Neuronal stem cell (in vitro differentiated cells): ENCODE measurements at regions not wholly inside any gene's neighbourhood (a gene's known extent, or its start where the extent isn't known, plus 50 kb on each side); places are given as distances from the start of the nearest gene placed in this dataset.

Source experiments
- DNase-seq: peaks from one replicate; pipeline ENCODE4 v3.0.0-alpha.2; 2013; ENCODE audit warnings: low spot score
- H2AFZ ChIP-seq: one replicate; pipeline ENCODE4 v1.6.1; 2013; ENCODE audit warnings: mild to moderate bottlenecking, low read length, inconsistent platforms
- H2AK5ac ChIP-seq: 2 replicates; pipeline ENCODE4 v1.6.1; 2013; ENCODE audit warnings: low read depth, mild to moderate bottlenecking, inconsistent platforms, low read length, moderate library complexity, mixed read lengths
- H2BK120ac ChIP-seq: 2 replicates; pipeline ENCODE4 v1.6.1; 2013; ENCODE audit warnings: low read depth, mild to moderate bottlenecking, inconsistent platforms, low read length, moderate library complexity, mixed read lengths
- H2BK12ac ChIP-seq: one replicate; pipeline ENCODE4 v1.6.1; 2013; ENCODE audit warnings: low read length, inconsistent platforms
- H2BK15ac ChIP-seq: 2 replicates; pipeline ENCODE4 v1.6.1; 2013; ENCODE audit warnings: mild to moderate bottlenecking, low read length, inconsistent platforms, mixed read lengths
- H2BK5ac ChIP-seq: one replicate; pipeline ENCODE4 v1.6.1; 2013; ENCODE audit warnings: inconsistent platforms, mild to moderate bottlenecking, low read length, moderate library complexity
- H3K14ac ChIP-seq: one replicate; pipeline ENCODE4 v1.6.1; 2013; ENCODE audit warnings: low read length, inconsistent platforms
- H3K18ac ChIP-seq: 2 replicates; pipeline ENCODE4 v1.6.1; 2013; ENCODE audit warnings: low read length, inconsistent platforms
- H3K23ac ChIP-seq: 2 replicates; pipeline ENCODE4 v1.6.1; 2013; ENCODE audit warnings: low read depth, mild to moderate bottlenecking, mixed read lengths, low read length, inconsistent platforms; ENCODE audit not compliant: poor library complexity
- H3K27ac ChIP-seq: replicated peaks from 3 replicates; pipeline ENCODE4 v1.5.1; 2013; ENCODE audit warnings: low read length, inconsistent platforms
- H3K27me3 ChIP-seq, 3 experiments: 2 replicates each; pipeline ENCODE4 v1.6.1; 2013; ENCODE audit warnings: low read length in 3 of 3, mild to moderate bottlenecking in 2 of 3, inconsistent platforms in 1 of 3, low read depth in 1 of 3, mixed read lengths in 1 of 3, moderate library complexity in 1 of 3; ENCODE audit not compliant: control insufficient read depth in 3 of 3, insufficient read depth in 3 of 3
- H3K36me3 ChIP-seq, 2 donors: replicated peaks in 1 of 2; 2 replicates each; pipeline ENCODE4 v1.6.1; 2013; ENCODE audit warnings: low read length in 2 of 2; ENCODE audit not compliant: control insufficient read depth in 2 of 2, insufficient read depth in 2 of 2
- H3K4ac ChIP-seq: 2 replicates; pipeline ENCODE4 v1.6.1; 2013; ENCODE audit warnings: inconsistent platforms, mild to moderate bottlenecking, low read length, moderate library complexity
- H3K4me1 ChIP-seq, 2 donors: 1 replicate in 1 of 2; 2 replicates in 1 of 2; pipeline ENCODE4 v1.6.1; 2013; ENCODE audit warnings: low read length in 2 of 2, low read depth in 1 of 2; ENCODE audit not compliant: control insufficient read depth in 2 of 2, insufficient read depth in 1 of 2
- H3K4me2 ChIP-seq: one replicate; pipeline ENCODE4 v1.6.1; 2013; ENCODE audit warnings: mild to moderate bottlenecking, low read length, inconsistent platforms; ENCODE audit not compliant: insufficient read depth, poor library complexity, severe bottlenecking
- H3K4me3 ChIP-seq, 2 donors: 2 replicates each; pipeline ENCODE4 v1.5.1; 2013; ENCODE audit warnings: low read length in 2 of 2, mild to moderate bottlenecking in 2 of 2, inconsistent platforms in 1 of 2, moderate library complexity in 1 of 2
- H3K79me1 ChIP-seq: one replicate; pipeline ENCODE4 v1.6.1; 2013; ENCODE audit warnings: low read depth, mild to moderate bottlenecking, inconsistent platforms, low read length, moderate library complexity
- H3K9ac ChIP-seq: one replicate; pipeline ENCODE4 v1.6.1; 2013; ENCODE audit warnings: mild to moderate bottlenecking, low read depth, low read length, inconsistent platforms; ENCODE audit not compliant: poor library complexity
- H3K9me3 ChIP-seq, 2 donors: replicated peaks in 1 of 2; 2 replicates each; pipeline versions ENCODE3 to v1.6.1; 2013; ENCODE audit warnings: low read length in 2 of 2, mild to moderate bottlenecking in 2 of 2, inconsistent platforms in 1 of 2, low read depth in 1 of 2, mixed read lengths in 1 of 2, moderate library complexity in 1 of 2; ENCODE audit not compliant: control insufficient read depth in 2 of 2, insufficient read depth in 1 of 2
- H4K8ac ChIP-seq: one replicate; pipeline ENCODE4 v1.6.1; 2013; ENCODE audit warnings: low read depth, mild to moderate bottlenecking, inconsistent platforms, low read length, moderate library complexity
- H4K91ac ChIP-seq: one replicate; pipeline ENCODE4 v1.6.1; 2013; ENCODE audit warnings: low read length, low read depth, mild to moderate bottlenecking, inconsistent platforms; ENCODE audit not compliant: poor library complexity
- WGBS, 2 donors: extraction: QIAGEN DNeasy Blood & Tissue Kit; methylation state at CpG; one replicate each; pipeline ENCODE4 v1.1.7; 2013; ENCODE audit warnings: missing lambda C conversion rate in 2 of 2, mixed read lengths in 1 of 2; ENCODE audit not compliant: insufficient read length in 2 of 2, insufficient replicate concordance in 1 of 2; ENCODE audit errors: extremely low coverage in 2 of 2; 5-methylcytosine and 5-hydroxymethylcytosine counted together

GRCh38 chr4:43983610-43984009 lies 465.0 kb downstream of the KCTD8 start:
- H3K27ac ChIP-seq, result no peak overlapping the region
- H2BK120ac ChIP-seq, result no peak overlapping the region
- no peak for DNase-seq
- no peak overlapping the region for H3K18ac ChIP-seq
- no peaks in the 10 kb centered on the region for H3K79me1 ChIP-seq
- H2BK15ac ChIP-seq, result no peak overlapping the region
- no peaks in the 10 kb centered on the region for H3K9me3 ChIP-seq
- no peaks in the 10 kb centered on the region for H3K27me3 ChIP-seq
- no peak overlapping the region for H2BK5ac ChIP-seq
- H3K4me3 ChIP-seq, result no peak overlapping the region
- H2AK5ac ChIP-seq, result no peak overlapping the region
- no peak overlapping the region for H3K4me2 ChIP-seq
- no peak overlapping the region for H3K4ac ChIP-seq
- no peak overlapping the region for H2BK12ac ChIP-seq
- no peaks in the 10 kb centered on the region for H3K36me3 ChIP-seq
- H2AFZ ChIP-seq, result no peak overlapping the region
- no peak overlapping the region for H4K8ac ChIP-seq
- no peak overlapping the region for H4K91ac ChIP-seq
- H3K4me1 ChIP-seq, result no peaks in the 10 kb centered on the region
- H3K9ac ChIP-seq, result no peak overlapping the region
- no peak overlapping the region for H3K23ac ChIP-seq
- no peak overlapping the region for H3K14ac ChIP-seq
- WGBS, 2 donors, result no CpG with 5 or more reads among the region's 1 CpG

- no peak overlapping the region for H2BK5ac ChIP-seq
- H2BK12ac ChIP-seq, result no peak overlapping the region
- DNase-seq, result no peak
- no peaks in the 10 kb centered on the region for H3K27me3 ChIP-seq
- H2AK5ac ChIP-seq, result no peak overlapping the region
- no peak overlapping the region for H3K4me2 ChIP-seq
- no peak overlapping the region for H4K8ac ChIP-seq
- no peaks in the 10 kb centered on the region for H3K79me1 ChIP-seq
- no peak overlapping the region for H3K9ac ChIP-seq
- H3K9me3 ChIP-seq, result no peaks in the 10 kb centered on the region
- no peak overlapping the region for H3K4me3 ChIP-seq
- no peak overlapping the region for H3K27ac ChIP-seq
- H4K91ac ChIP-seq, result no peak overlapping the region
- no peak overlapping the region for H3K18ac ChIP-seq
- H3K4me1 ChIP-seq, result no peaks in the 10 kb centered on the region
- H3K36me3 ChIP-seq, result no peaks in the 10 kb centered on the region
- H3K4ac ChIP-seq, result no peak overlapping the region
- no peak overlapping the region for H2BK120ac ChIP-seq
- no peak overlapping the region for H3K23ac ChIP-seq
- H3K14ac ChIP-seq, result no peak overlapping the region
- H2AFZ ChIP-seq, result no peak overlapping the region
- no CpG with 5 or more reads among the region's 9 CpGs for WGBS, 2 donors
- no peak overlapping the region for H2BK15ac ChIP-seq
Observed at GRCh38 chr4:43987331-43987944, 461.2 kb downstream of the KCTD8 start.

- no peak overlapping the region for H2BK15ac ChIP-seq
- WGBS, 2 donors, result no CpG with 5 or more reads among the region's 7 CpGs
- H2BK12ac ChIP-seq, result no peak overlapping the region
Observed at GRCh38 chr4:43990551-43990950, 458.1 kb downstream of the KCTD8 start.

GRCh38 chr4:43990963-43991362 lies 457.6 kb downstream of the KCTD8 start:
- Histone ChIP-seq H3K4me2 (no peak overlapping the region), H3K4ac (no peak overlapping the region), H3K18ac (no peak overlapping the region), H3K27me3 (no peaks in the 10 kb centered on the region), H2BK5ac (no peak overlapping the region), H4K8ac (no peak overlapping the region), H2BK12ac (no peak overlapping the region), H3K14ac (no peak overlapping the region), H3K79me1 (no peaks in the 10 kb centered on the region), H2BK120ac (no peak overlapping the region), H3K4me1 (no peaks in the 10 kb centered on the region), H3K23ac (no peak overlapping the region), H3K27ac (no peak overlapping the region), H3K36me3 (no peaks in the 10 kb centered on the region), H2AFZ (no peak overlapping the region), H2AK5ac (no peak overlapping the region), H3K9me3 (no peaks in the 10 kb centered on the region), H4K91ac (no peak overlapping the region), H3K9ac (no peak overlapping the region), H3K4me3 (no peak overlapping the region), H2BK15ac (no peak overlapping the region)
- no peak for DNase-seq
- WGBS, 2 donors, result no CpG with 5 or more reads among the region's 3 CpGs

More at GRCh38 chr4:43990551-43990950, 458.1 kb downstream of the KCTD8 start:
- DNase-seq, result no peak
- Histone ChIP-seq H2AFZ (no peak overlapping the region), H3K4ac (no peak overlapping the region), H3K79me1 (no peaks in the 10 kb centered on the region), H3K9ac (no peak overlapping the region), H3K4me3 (no peak overlapping the region), H4K8ac (no peak overlapping the region), H2AK5ac (no peak overlapping the region), H3K9me3 (no peaks in the 10 kb centered on the region), H3K27me3 (no peaks in the 10 kb centered on the region), H3K4me2 (no peak overlapping the region), H3K14ac (no peak overlapping the region), H3K4me1 (no peaks in the 10 kb centered on the region), H3K18ac (no peak overlapping the region), H2BK120ac (no peak overlapping the region), H3K27ac (no peak overlapping the region), H4K91ac (no peak overlapping the region), H2BK5ac (no peak overlapping the region), H3K36me3 (no peaks in the 10 kb centered on the region), H3K23ac (no peak overlapping the region)
